Urinary bladder (tissue), 3 donors: ENCODE measurements at regions not wholly inside any gene's neighbourhood (a gene's known extent, or its start where the extent isn't known, plus 50 kb on each side); places are given as distances from the start of the nearest gene placed in this dataset.

Source experiments
- DNase-seq: peaks from one replicate; pipeline ENCODE4 v3.0.0-alpha.2; 2015; ENCODE audit errors: extremely low spot score
- H3K27ac ChIP-seq: one replicate; pipeline ENCODE4 v1.5.1; 2013; ENCODE audit warnings: low read depth, mild to moderate bottlenecking, moderate library complexity
- H3K36me3 ChIP-seq: one replicate; pipeline ENCODE4 v1.6.1; 2013; ENCODE audit warnings: mild to moderate bottlenecking, moderate library complexity; ENCODE audit not compliant: insufficient read depth
- H3K4me1 ChIP-seq: one replicate; pipeline ENCODE4 v1.6.1; 2013; ENCODE audit warnings: mild to moderate bottlenecking, moderate library complexity; ENCODE audit not compliant: insufficient read depth
- H3K4me3 ChIP-seq: one replicate; pipeline ENCODE4 v1.5.1; 2013; ENCODE audit warnings: low read depth, low read length
- WGBS: extraction: QIAGEN DNeasy Blood & Tissue Kit; methylation state at CpG from one replicate; pipeline ENCODE4 v1.1.7; 2013; 5-methylcytosine and 5-hydroxymethylcytosine counted together
- donor health status: healthy with polysubstance abuse.
- donor health status: healthy.

GRCh38 chr15:100762913-100763834 is 116.5 kb upstream of the ALDH1A3 start:
- no peaks in the 10 kb centered on the region for H3K36me3 ChIP-seq
- H3K4me3 ChIP-seq: no peak overlapping the region
- no peaks in the 10 kb centered on the region for H3K4me1 ChIP-seq
- no peak overlapping the region for H3K27ac ChIP-seq
- 85% methylated on average over 10 of the region's 10 CpGs for WGBS
- DNase-seq: no peak

- WGBS: 88% methylated on average over 20 of the region's 20 CpGs
- no peak overlapping the region for H3K27ac ChIP-seq
- no peak for DNase-seq
- H3K4me3 ChIP-seq: no peak overlapping the region
- H3K4me1 ChIP-seq: no peaks in the 10 kb centered on the region
- H3K36me3 ChIP-seq: no peaks in the 10 kb centered on the region
Measured at GRCh38 chr15:100763835-100764750, 115.5 kb upstream of the ALDH1A3 start.

- H3K4me3 ChIP-seq: no peak overlapping the region
- H3K27ac ChIP-seq: no peak overlapping the region
- H3K4me1 ChIP-seq: no peaks in the 10 kb centered on the region
- no peak for DNase-seq
- WGBS: 71% methylated on average over 9 of the region's 9 CpGs
- no peaks in the 10 kb centered on the region for H3K36me3 ChIP-seq
Measured at GRCh38 chr15:100764778-100765466, 114.7 kb upstream of the ALDH1A3 start.

- DNase-seq: no peak
- 76% methylated on average over 24 of the region's 24 CpGs for WGBS
- H3K36me3 ChIP-seq: no peaks in the 10 kb centered on the region
- H3K4me1 ChIP-seq: no peaks in the 10 kb centered on the region
- H3K4me3 ChIP-seq: no peak overlapping the region
- H3K27ac ChIP-seq: no peak overlapping the region
Measured at GRCh38 chr15:100765467-100766241, 114.0 kb upstream of the ALDH1A3 start.

- 56% methylated on average over 13 of the region's 13 CpGs for WGBS
- H3K4me3 ChIP-seq: no peak overlapping the region
- no peaks in the 10 kb centered on the region for H3K4me1 ChIP-seq
- no peak for DNase-seq
- H3K27ac ChIP-seq: no peak overlapping the region
- H3K36me3 ChIP-seq: no peaks in the 10 kb centered on the region
Measured at GRCh38 chr15:100766243-100767000, 113.2 kb upstream of the ALDH1A3 start.

GRCh38 chr15:100767001-100767825 is 112.4 kb upstream of the ALDH1A3 start:
- Histone ChIP-seq H3K36me3 (no peaks in the 10 kb centered on the region), H3K4me3 (no peak overlapping the region), H3K27ac (no peak overlapping the region), H3K4me1 (no peaks in the 10 kb centered on the region)
- no peak for DNase-seq
- WGBS: 93% methylated on average over 14 of the region's 14 CpGs

GRCh38 chr15:100768501-100768931 is 111.1 kb upstream of the ALDH1A3 start:
- no peaks in the 10 kb centered on the region for H3K36me3 ChIP-seq
- no peak for DNase-seq
- 96% methylated on average over 9 of the region's 9 CpGs for WGBS
- H3K4me1 ChIP-seq: no peaks in the 10 kb centered on the region
- H3K4me3 ChIP-seq: no peak overlapping the region
- no peak overlapping the region for H3K27ac ChIP-seq

GRCh38 chr15:100769043-100769974 is 110.3 kb upstream of the ALDH1A3 start:
- no peaks in the 10 kb centered on the region for H3K4me1 ChIP-seq

GRCh38 chr15:100769975-100770340 is 109.7 kb upstream of the ALDH1A3 start:
- DNase-seq: no peak
- no peaks in the 10 kb centered on the region for H3K36me3 ChIP-seq
- H3K27ac ChIP-seq: no peak overlapping the region
- WGBS: 81% methylated on average over 4 of the region's 4 CpGs
- H3K4me1 ChIP-seq: no peaks in the 10 kb centered on the region
- no peak overlapping the region for H3K4me3 ChIP-seq

More at GRCh38 chr15:100769043-100769974, 110.3 kb upstream of the ALDH1A3 start:
- no peaks in the 10 kb centered on the region for H3K36me3 ChIP-seq
- no peak for DNase-seq
- H3K4me3 ChIP-seq: no peak overlapping the region
- 97% methylated on average over 15 of the region's 15 CpGs for WGBS
- H3K27ac ChIP-seq: no peak overlapping the region

- WGBS: 61% methylated on average over 12 of the region's 12 CpGs
- Histone ChIP-seq H3K36me3 (no peaks in the 10 kb centered on the region), H3K27ac (no peak overlapping the region), H3K4me3 (no peak overlapping the region), H3K4me1 (no peaks in the 10 kb centered on the region)
- no peak for DNase-seq
Measured at GRCh38 chr15:100770661-100771584, 108.7 kb upstream of the ALDH1A3 start.
